ENCODE measurements at regions not wholly inside any gene's neighbourhood (a gene's known extent, or its start where the extent isn't known, plus 50 kb on each side); places are given as distances from the start of the nearest gene placed in this dataset.

- TF ChIP-seq CTCF (IDR thresholded peaks at IDR 0.05; ENCODE audit: poor library complexity) (no peak), EZH2phosphoT487 (IDR thresholded peaks at IDR 0.05; ENCODE audit: low read depth, severe bottlenecking, unreplicated experiment) (no peak), EZH2 (IDR thresholded peaks at IDR 0.05; ENCODE audit: borderline replicate concordance) (no peak)
Observed at GRCh38 chr10:57864765-57865680, 402.7 kb downstream of the IPMK start.

All from hepatocyte (in vitro differentiated cells).